Stomach (tissue), 4 donors: ENCODE measurements at regions not wholly inside any gene's neighbourhood (a gene's known extent, or its start where the extent isn't known, plus 50 kb on each side); places are given as distances from the start of the nearest gene placed in this dataset.

Experiments used
- POLR2A ChIP-seq, 4 donors: fragments of 450-650 bp; IDR thresholded peaks; one replicate each; pipeline ENCODE4 v1.6.1; 2016; ENCODE audit warnings: antibody characterized with exemption in 4 of 4, control low read depth in 2 of 4, mild to moderate bottlenecking in 1 of 4, moderate library complexity in 1 of 4
- POLR2AphosphoS5 ChIP-seq, 3 donors: sonication (generic); formaldehyde crosslinking; IDR thresholded peaks; one replicate each; pipeline ENCODE4 v1.6.1; 2016; ENCODE audit warnings: antibody characterized with exemption in 3 of 3
- TF ChIP-seq, protein P1 (sequence below), 7 experiments: fragments of 450-650 bp in 4 of 7; fragments of 200-600 bp in 3 of 7; sonication (generic) in 3 of 7; IDR thresholded peaks; one replicate each; pipeline ENCODE4 v1.5.1; 2016 to 2019; ENCODE audit warnings: antibody characterized with exemption in 7 of 7, control low read depth in 2 of 7, mild to moderate bottlenecking in 1 of 7

DNA sequence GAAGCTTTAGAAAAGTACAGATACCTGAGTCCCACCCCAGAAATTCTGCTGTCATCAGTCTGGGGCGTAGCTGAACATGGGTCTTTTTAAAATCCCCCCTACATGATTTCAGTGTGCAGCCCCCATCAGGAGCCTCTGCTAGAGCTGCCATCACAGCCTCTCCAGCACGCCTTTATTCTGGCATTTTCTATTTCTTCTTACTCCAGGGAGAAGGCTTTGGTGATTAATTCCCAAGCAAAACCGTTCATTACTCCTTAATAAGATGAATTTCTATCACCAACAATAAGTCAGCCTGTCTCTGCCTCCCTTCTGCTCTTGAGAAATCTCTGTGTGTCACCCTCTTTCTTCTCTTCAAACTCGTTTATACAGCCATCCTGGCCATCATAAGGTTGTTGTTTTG lies 160.3 kb downstream of the KATNAL1 start:
- TF ChIP-seq POLR2AphosphoS5 (IDR thresholded peaks at IDR 0.05) (no peak), POLR2A (IDR thresholded peaks at IDR 0.05) (no peak)
- TF ChIP-seq, protein P1, sequence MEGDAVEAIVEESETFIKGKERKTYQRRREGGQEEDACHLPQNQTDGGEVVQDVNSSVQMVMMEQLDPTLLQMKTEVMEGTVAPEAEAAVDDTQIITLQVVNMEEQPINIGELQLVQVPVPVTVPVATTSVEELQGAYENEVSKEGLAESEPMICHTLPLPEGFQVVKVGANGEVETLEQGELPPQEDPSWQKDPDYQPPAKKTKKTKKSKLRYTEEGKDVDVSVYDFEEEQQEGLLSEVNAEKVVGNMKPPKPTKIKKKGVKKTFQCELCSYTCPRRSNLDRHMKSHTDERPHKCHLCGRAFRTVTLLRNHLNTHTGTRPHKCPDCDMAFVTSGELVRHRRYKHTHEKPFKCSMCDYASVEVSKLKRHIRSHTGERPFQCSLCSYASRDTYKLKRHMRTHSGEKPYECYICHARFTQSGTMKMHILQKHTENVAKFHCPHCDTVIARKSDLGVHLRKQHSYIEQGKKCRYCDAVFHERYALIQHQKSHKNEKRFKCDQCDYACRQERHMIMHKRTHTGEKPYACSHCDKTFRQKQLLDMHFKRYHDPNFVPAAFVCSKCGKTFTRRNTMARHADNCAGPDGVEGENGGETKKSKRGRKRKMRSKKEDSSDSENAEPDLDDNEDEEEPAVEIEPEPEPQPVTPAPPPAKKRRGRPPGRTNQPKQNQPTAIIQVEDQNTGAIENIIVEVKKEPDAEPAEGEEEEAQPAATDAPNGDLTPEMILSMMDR (IDR thresholded peaks at IDR 0.05): no peak
